ENCODE measurements at regions not wholly inside any gene's neighbourhood (a gene's known extent, or its start where the extent isn't known, plus 50 kb on each side); places are given as distances from the start of the nearest gene placed in this dataset.

- TF ChIP-seq OSR1 (CRISPR knock-in tag; IDR thresholded peaks at IDR 0.05) (no peak), ZNF565 (CRISPR knock-in tag; conservative IDR thresholded peaks at IDR 0.05; ENCODE audit: low read depth) (no peak), SNAI2 (CRISPR knock-in tag; IDR thresholded peaks at IDR 0.05) (no peak), ZFP30 (CRISPR knock-in tag; IDR thresholded peaks at IDR 0.05) (no peak), ARNTL (CRISPR knock-in tag; IDR thresholded peaks at IDR 0.05; ENCODE audit: borderline replicate concordance, low read depth) (no peak)
- TF ChIP-seq, protein P1, sequence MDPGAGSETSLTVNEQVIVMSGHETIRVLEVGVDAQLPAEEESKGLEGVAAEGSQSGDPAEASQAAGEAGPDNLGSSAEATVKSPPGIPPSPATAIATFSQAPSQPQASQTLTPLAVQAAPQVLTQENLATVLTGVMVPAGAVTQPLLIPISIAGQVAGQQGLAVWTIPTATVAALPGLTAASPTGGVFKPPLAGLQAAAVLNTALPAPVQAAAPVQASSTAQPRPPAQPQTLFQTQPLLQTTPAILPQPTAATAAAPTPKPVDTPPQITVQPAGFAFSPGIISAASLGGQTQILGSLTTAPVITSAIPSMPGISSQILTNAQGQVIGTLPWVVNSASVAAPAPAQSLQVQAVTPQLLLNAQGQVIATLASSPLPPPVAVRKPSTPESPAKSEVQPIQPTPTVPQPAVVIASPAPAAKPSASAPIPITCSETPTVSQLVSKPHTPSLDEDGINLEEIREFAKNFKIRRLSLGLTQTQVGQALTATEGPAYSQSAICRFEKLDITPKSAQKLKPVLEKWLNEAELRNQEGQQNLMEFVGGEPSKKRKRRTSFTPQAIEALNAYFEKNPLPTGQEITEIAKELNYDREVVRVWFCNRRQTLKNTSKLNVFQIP (CRISPR knock-in tag; IDR thresholded peaks at IDR 0.05; ENCODE audit: borderline replicate concordance, low read depth), result no peak
These were observed 61.9 kb upstream of the GJA5 start (continued) for GRCh38 chr1:147822292-147822691.

DNA sequence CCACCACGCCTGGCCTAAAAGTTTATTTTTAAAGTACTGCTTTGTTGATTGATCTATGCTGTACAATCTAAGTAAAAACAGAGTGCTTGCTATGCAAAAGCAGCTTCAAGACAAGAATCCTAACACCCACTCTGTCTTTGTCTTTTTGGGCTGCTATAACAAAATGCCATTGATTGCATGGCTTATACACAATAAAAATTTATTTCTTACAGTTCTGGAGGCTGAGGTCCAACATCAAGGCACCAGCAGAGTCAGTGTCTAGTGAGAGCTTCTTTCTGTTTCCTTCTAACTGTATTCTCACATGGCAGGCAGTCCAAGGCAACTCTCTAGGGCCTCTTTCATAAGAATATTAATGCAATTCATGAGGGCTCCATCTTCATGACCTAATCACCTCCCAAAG, 63.6 kb upstream of the GJA5 start:
- no peak for TF ChIP-seq ZNF565 (CRISPR knock-in tag; conservative IDR thresholded peaks at IDR 0.05; ENCODE audit: low read depth)
- no peak for TF ChIP-seq SNAI2 (CRISPR knock-in tag; IDR thresholded peaks at IDR 0.05)
- no peak for TF ChIP-seq ESRRG (CRISPR knock-in tag; IDR thresholded peaks at IDR 0.05)
- no peak for TF ChIP-seq PATZ1 (CRISPR knock-in tag; IDR thresholded peaks at IDR 0.05; ENCODE audit: borderline replicate concordance)
- no peak for TF ChIP-seq TCF4 (CRISPR knock-in tag; IDR thresholded peaks at IDR 0.05; ENCODE audit: borderline replicate concordance)
- TF ChIP-seq GLIS3 (CRISPR knock-in tag; IDR thresholded peaks at IDR 0.05), result no peak
- TF ChIP-seq, protein P2, sequence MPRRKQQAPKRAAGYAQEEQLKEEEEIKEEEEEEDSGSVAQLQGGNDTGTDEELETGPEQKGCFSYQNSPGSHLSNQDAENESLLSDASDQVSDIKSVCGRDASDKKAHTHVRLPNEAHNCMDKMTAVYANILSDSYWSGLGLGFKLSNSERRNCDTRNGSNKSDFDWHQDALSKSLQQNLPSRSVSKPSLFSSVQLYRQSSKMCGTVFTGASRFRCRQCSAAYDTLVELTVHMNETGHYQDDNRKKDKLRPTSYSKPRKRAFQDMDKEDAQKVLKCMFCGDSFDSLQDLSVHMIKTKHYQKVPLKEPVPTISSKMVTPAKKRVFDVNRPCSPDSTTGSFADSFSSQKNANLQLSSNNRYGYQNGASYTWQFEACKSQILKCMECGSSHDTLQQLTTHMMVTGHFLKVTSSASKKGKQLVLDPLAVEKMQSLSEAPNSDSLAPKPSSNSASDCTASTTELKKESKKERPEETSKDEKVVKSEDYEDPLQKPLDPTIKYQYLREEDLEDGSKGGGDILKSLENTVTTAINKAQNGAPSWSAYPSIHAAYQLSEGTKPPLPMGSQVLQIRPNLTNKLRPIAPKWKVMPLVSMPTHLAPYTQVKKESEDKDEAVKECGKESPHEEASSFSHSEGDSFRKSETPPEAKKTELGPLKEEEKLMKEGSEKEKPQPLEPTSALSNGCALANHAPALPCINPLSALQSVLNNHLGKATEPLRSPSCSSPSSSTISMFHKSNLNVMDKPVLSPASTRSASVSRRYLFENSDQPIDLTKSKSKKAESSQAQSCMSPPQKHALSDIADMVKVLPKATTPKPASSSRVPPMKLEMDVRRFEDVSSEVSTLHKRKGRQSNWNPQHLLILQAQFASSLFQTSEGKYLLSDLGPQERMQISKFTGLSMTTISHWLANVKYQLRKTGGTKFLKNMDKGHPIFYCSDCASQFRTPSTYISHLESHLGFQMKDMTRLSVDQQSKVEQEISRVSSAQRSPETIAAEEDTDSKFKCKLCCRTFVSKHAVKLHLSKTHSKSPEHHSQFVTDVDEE (CRISPR knock-in tag; IDR thresholded peaks at IDR 0.05), result no peak
- TF ChIP-seq ZC3H10 (CRISPR knock-in tag; IDR thresholded peaks at IDR 0.05), result no peak
- no peak for TF ChIP-seq ARNTL (CRISPR knock-in tag; IDR thresholded peaks at IDR 0.05; ENCODE audit: borderline replicate concordance, low read depth)
- TF ChIP-seq RARB (CRISPR knock-in tag; IDR thresholded peaks at IDR 0.05), result no peak
- no peak for TF ChIP-seq ISL1 (CRISPR knock-in tag; IDR thresholded peaks at IDR 0.05)
- no peak for TF ChIP-seq BACH2 (CRISPR knock-in tag; IDR thresholded peaks at IDR 0.05; ENCODE audit: borderline replicate concordance)
- TF ChIP-seq PPARA (CRISPR knock-in tag; IDR thresholded peaks at IDR 0.05; ENCODE audit: borderline replicate concordance), result no peak
- TF ChIP-seq, protein P1 (CRISPR knock-in tag; IDR thresholded peaks at IDR 0.05; ENCODE audit: borderline replicate concordance, low read depth), result no peak
- TF ChIP-seq ZNF70 (CRISPR knock-in tag; IDR thresholded peaks at IDR 0.05), result no peak
- no peak for TF ChIP-seq ZFP30 (CRISPR knock-in tag; IDR thresholded peaks at IDR 0.05)
- TF ChIP-seq OSR1 (CRISPR knock-in tag; IDR thresholded peaks at IDR 0.05), result no peak
- TF ChIP-seq CSDC2 (CRISPR knock-in tag; IDR thresholded peaks at IDR 0.05), result no peak
- TF ChIP-seq CSRNP3 (CRISPR knock-in tag; IDR thresholded peaks at IDR 0.05), result no peak
- ATAC-seq, result no peak

DNA sequence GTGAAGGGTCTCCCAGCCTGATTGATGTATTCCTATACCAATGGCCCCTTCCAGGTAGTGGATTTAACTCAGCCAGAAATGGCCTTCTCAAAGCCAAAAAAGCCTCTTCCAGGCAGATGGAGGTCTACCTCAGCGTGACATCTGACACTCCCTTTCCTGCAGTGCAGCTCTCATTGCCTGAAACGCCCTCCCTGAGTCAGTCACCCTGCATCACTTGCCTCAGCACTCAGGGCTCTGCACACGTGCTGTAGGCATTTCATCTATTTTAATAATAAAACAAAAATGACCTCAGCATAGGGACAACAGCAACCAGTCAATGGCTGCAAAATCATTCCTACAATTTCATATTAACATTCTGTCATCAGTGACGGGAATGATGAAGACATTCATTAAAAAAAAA, 64.4 kb upstream of the GJA5 start:
- no peak for ATAC-seq
- TF ChIP-seq, protein P3, sequence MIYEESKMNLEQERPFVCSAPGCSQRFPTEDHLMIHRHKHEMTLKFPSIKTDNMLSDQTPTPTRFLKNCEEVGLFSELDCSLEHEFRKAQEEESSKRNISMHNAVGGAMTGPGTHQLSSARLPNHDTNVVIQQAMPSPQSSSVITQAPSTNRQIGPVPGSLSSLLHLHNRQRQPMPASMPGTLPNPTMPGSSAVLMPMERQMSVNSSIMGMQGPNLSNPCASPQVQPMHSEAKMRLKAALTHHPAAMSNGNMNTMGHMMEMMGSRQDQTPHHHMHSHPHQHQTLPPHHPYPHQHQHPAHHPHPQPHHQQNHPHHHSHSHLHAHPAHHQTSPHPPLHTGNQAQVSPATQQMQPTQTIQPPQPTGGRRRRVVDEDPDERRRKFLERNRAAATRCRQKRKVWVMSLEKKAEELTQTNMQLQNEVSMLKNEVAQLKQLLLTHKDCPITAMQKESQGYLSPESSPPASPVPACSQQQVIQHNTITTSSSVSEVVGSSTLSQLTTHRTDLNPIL (CRISPR knock-in tag; IDR thresholded peaks at IDR 0.05; ENCODE audit: low read depth), result no peak
- TF ChIP-seq ZFP3 (CRISPR knock-in tag; IDR thresholded peaks at IDR 0.05) (no peak), CSDC2 (CRISPR knock-in tag; IDR thresholded peaks at IDR 0.05) (no peak)
